HepG2 (cell line): ENCODE measurements at regions not wholly inside any gene's neighbourhood (a gene's known extent, or its start where the extent isn't known, plus 50 kb on each side); places are given as distances from the start of the nearest gene placed in this dataset.

Experiments
- ARID3A ChIP-seq: IDR thresholded peaks from 2 replicates; pipeline ENCODE4 v1.6.1; 2012; ENCODE audit warnings: low read depth, low read length, improper control_type of control experiment
- ATF3 ChIP-seq: sonication (generic); formaldehyde crosslinking; IDR thresholded peaks from 2 replicates; pipeline ENCODE4 v1.4.0; 2020; ENCODE audit warnings: missing genetic modification reagents
- ATF7 ChIP-seq, 2 experiments: fragments of 450-650 bp in 1 of 2; sonication (generic) in 1 of 2; formaldehyde crosslinking in 1 of 2; IDR thresholded peaks; 2 replicates each; pipeline versions ENCODE4 v1.4.0 to v1.6.1; 2016 to 2020; ENCODE audit warnings: antibody characterized with exemption in 1 of 2, mild to moderate bottlenecking in 1 of 2, missing genetic modification reagents in 1 of 2
- CEBPZ ChIP-seq: IDR thresholded peaks from 2 replicates; pipeline ENCODE4 v1.6.1; 2012; ENCODE audit warnings: low read length, improper control_type of control experiment
- CREB3 ChIP-seq: sonication (generic); formaldehyde crosslinking; IDR thresholded peaks from 2 replicates; pipeline ENCODE4 v1.5.0; 2020; ENCODE audit warnings: missing genetic modification reagents
- FIP1L1 ChIP-seq: fragments of 200-400 bp; formaldehyde crosslinking; IDR thresholded peaks from 2 replicates; pipeline ENCODE4 v1.6.1; 2018; ENCODE audit warnings: low read depth, mild to moderate bottlenecking, low read length, moderate library complexity, borderline replicate concordance; ENCODE audit not compliant: insufficient read depth
- FOXA1 ChIP-seq, 2 experiments: fragments of 450-650 bp in 1 of 2; sonication (generic) in 1 of 2; formaldehyde crosslinking in 1 of 2; IDR thresholded peaks; 2 replicates each; pipeline versions ENCODE4 v1.4.0 to v1.6.1; 2016 to 2020; ENCODE audit warnings: missing genetic modification reagents in 1 of 2
- GLI4 ChIP-seq: sonication (generic); formaldehyde crosslinking; IDR thresholded peaks from 2 replicates; pipeline ENCODE4 v1.5.1; 2020; ENCODE audit warnings: missing genetic modification reagents, mild to moderate bottlenecking, moderate library complexity, borderline replicate concordance
- HNRNPK ChIP-seq: fragments of 200-400 bp; formaldehyde crosslinking; IDR thresholded peaks from 2 replicates; pipeline ENCODE4 v1.6.1; 2018; ENCODE audit warnings: low read length, low read depth, moderate library complexity, mild to moderate bottlenecking; ENCODE audit not compliant: poor library complexity, severe bottlenecking
- LCORL ChIP-seq, 2 experiments: fragments of 450-650 bp in 1 of 2; sonication (generic) in 1 of 2; formaldehyde crosslinking in 1 of 2; IDR thresholded peaks; 2 replicates each; pipeline versions ENCODE4 v1.5.0 to v1.6.1; 2017 to 2020; ENCODE audit warnings: antibody characterized with exemption in 1 of 2, missing genetic modification reagents in 1 of 2
- MXD3 ChIP-seq: IDR thresholded peaks from 2 replicates; pipeline ENCODE4 v1.6.1; 2016; ENCODE audit warnings: mild to moderate bottlenecking, missing biosample characterization, missing genetic modification reagents
- NR2F6 ChIP-seq, 2 experiments: IDR thresholded peaks; 2 replicates each; pipeline ENCODE4 v1.6.1; 2016; ENCODE audit warnings: antibody characterized with exemption in 1 of 2, mild to moderate bottlenecking in 1 of 2
- RAD51 ChIP-seq: fragments of 450-650 bp; IDR thresholded peaks from 2 replicates; pipeline ENCODE4 v1.6.1; 2016; ENCODE audit warnings: borderline replicate concordance
- TOE1 ChIP-seq: sonication (generic); formaldehyde crosslinking; IDR thresholded peaks from 2 replicates; pipeline ENCODE4 v1.4.0; 2020; ENCODE audit warnings: mild to moderate bottlenecking, missing genetic modification reagents
- ZGPAT ChIP-seq: IDR thresholded peaks from 2 replicates; pipeline ENCODE4 v1.6.1; 2016; ENCODE audit warnings: mild to moderate bottlenecking
- ZNF24 ChIP-seq: fragments of 450-650 bp; IDR thresholded peaks from 2 replicates; pipeline ENCODE4 v1.6.1; 2017; ENCODE audit warnings: antibody characterized with exemption, mild to moderate bottlenecking
- ZNF331 ChIP-seq: sonication (generic); formaldehyde crosslinking; IDR thresholded peaks from 2 replicates; pipeline ENCODE4 v1.4.0; 2020; ENCODE audit warnings: missing genetic modification reagents
- ZNF614 ChIP-seq: IDR thresholded peaks from 2 replicates; pipeline ENCODE4 v1.6.1; 2018; ENCODE audit warnings: missing biosample characterization, missing genetic modification reagents, inconsistent platforms, borderline replicate concordance
- ZNF790 ChIP-seq: sonication (generic); formaldehyde crosslinking; IDR thresholded peaks from 2 replicates; pipeline ENCODE4 v1.8.0; 2022; ENCODE audit warnings: missing genetic modification reagents, mild to moderate bottlenecking, borderline replicate concordance
- ZNF883 ChIP-seq: sonication (generic); formaldehyde crosslinking; IDR thresholded peaks from 2 replicates; pipeline ENCODE4 v1.5.1; 2020; ENCODE audit warnings: mild to moderate bottlenecking, missing genetic modification reagents; ENCODE audit errors: not compliant biosample characterization

GRCh38 chr6:63521475-63522210 is 50.6 kb upstream of the LOC128125822 start (continued):
- TF ChIP-seq LCORL (IDR thresholded peaks at IDR 0.05), result no peak
- no peak for TF ChIP-seq LCORL (CRISPR knock-in tag; IDR thresholded peaks at IDR 0.05)
- TF ChIP-seq ATF7 (IDR thresholded peaks at IDR 0.05), result no peak
- no peak for TF ChIP-seq ATF7 (CRISPR knock-in tag; IDR thresholded peaks at IDR 0.05)
- TF ChIP-seq ZNF24, result no peak
- no peak for TF ChIP-seq ZNF883 (CRISPR knock-in tag)
- no peak; the same call in 1 of the 2 replicates for TF ChIP-seq MXD3
- no peak for TF ChIP-seq HNRNPK
- peak; percentile 49; the same call in 1 of the 2 replicates for TF ChIP-seq ZGPAT (CRISPR knock-in tag)
- TF ChIP-seq ATF3 (CRISPR knock-in tag), result no peak
- TF ChIP-seq NR2F6 (IDR thresholded peaks at IDR 0.05), result peak; percentile 48
- TF ChIP-seq NR2F6 (CRISPR knock-in tag; IDR thresholded peaks at IDR 0.05), result peak; percentile 45
- TF ChIP-seq ZNF331 (CRISPR knock-in tag), result no peak
- TF ChIP-seq CEBPZ, result no peak
- no peak for TF ChIP-seq ZNF790
- no peak for TF ChIP-seq CREB3
- no peak for TF ChIP-seq FOXA1 (IDR thresholded peaks at IDR 0.05)
- no peak for TF ChIP-seq FOXA1 (CRISPR knock-in tag; IDR thresholded peaks at IDR 0.05)
- no peak for TF ChIP-seq TOE1 (CRISPR knock-in tag)
- TF ChIP-seq ARID3A, result peak; percentile 57; the same call in 1 of the 2 replicates
- TF ChIP-seq RAD51, result no peak
- no peak for TF ChIP-seq ZNF614 (CRISPR knock-in tag)
- no peak for TF ChIP-seq GLI4
- TF ChIP-seq FIP1L1, result no peak
